ENCODE measurements at regions not wholly inside any gene's neighbourhood (a gene's known extent, or its start where the extent isn't known, plus 50 kb on each side); places are given as distances from the start of the nearest gene placed in this dataset.
"Not testable (repeated sequence)": the region's sequence is repeated elsewhere in the genome, so short reads cannot be mapped to it uniquely, and the experiment has no call there.

DNA sequence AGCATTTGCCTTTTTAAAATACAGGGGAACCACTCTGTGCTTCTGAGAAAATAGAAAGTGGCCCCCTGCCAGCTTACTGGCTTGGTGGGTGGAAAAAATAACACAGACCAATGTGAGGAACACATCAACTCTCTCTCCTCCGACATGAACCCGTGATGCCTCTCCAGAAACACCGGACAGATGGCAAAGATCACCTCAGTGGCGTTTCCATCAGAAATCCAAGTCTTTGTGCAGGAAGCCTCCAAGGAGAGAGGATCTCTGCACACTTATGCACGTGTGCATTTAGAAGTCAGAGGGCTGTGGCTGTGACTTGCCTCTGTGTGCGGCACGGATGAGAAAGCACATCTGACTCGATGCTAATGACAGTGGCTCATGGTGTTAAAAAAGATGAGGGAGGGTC lies 112.3 kb upstream of the KLF12 start:
- WGBS (ENCODE audit: insufficient coverage): 51% methylated on average over 8 of the region's 8 CpGs
- Mint-ChIP-seq H3K36me3 (no peaks in the 10 kb centered on the region), H3K9me3 (peaks cover 0 to 3% of the 10 kb centered on the region in 2 donors), H3K27me3 (ENCODE audit: low read depth in 2 of 2) (no peaks in the 10 kb centered on the region), H3K4me1 (peaks cover 70 to 87% of the 10 kb centered on the region in 2 donors), H3K4me3 (peak overlapping the region; percentile 52), H3K27ac (peak overlapping the region; percentile 95 to 98)
- H3K27me3 ChIP-seq (ENCODE audit: control insufficient read depth, insufficient read depth, low read length): no peaks in the 10 kb centered on the region
- H3K4me1 ChIP-seq (ENCODE audit: control insufficient read depth, insufficient read depth, low read length): peaks cover 34% of the 10 kb centered on the region
- peak; percentile 25 to 43 for DNase-seq
- no peak overlapping the region for H3K4me3 ChIP-seq (ENCODE audit: low read length)
- H3K9me3 ChIP-seq (ENCODE audit: control insufficient read depth, insufficient read depth, low read length): no peaks in the 10 kb centered on the region
- intact Hi-C loops (cut with micrococcal nuclease): no loop called here
- H3K27ac ChIP-seq (ENCODE audit: low read length): peak overlapping the region; percentile 16
- peak; percentile 49 to 63 (median 61) for ATAC-seq
- no peaks in the 10 kb centered on the region for H3K36me3 ChIP-seq (ENCODE audit: control insufficient read depth, insufficient read depth, low read length)
- TF ChIP-seq, protein P1, sequence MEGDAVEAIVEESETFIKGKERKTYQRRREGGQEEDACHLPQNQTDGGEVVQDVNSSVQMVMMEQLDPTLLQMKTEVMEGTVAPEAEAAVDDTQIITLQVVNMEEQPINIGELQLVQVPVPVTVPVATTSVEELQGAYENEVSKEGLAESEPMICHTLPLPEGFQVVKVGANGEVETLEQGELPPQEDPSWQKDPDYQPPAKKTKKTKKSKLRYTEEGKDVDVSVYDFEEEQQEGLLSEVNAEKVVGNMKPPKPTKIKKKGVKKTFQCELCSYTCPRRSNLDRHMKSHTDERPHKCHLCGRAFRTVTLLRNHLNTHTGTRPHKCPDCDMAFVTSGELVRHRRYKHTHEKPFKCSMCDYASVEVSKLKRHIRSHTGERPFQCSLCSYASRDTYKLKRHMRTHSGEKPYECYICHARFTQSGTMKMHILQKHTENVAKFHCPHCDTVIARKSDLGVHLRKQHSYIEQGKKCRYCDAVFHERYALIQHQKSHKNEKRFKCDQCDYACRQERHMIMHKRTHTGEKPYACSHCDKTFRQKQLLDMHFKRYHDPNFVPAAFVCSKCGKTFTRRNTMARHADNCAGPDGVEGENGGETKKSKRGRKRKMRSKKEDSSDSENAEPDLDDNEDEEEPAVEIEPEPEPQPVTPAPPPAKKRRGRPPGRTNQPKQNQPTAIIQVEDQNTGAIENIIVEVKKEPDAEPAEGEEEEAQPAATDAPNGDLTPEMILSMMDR (IDR thresholded peaks at IDR 0.05): no peak

DNA sequence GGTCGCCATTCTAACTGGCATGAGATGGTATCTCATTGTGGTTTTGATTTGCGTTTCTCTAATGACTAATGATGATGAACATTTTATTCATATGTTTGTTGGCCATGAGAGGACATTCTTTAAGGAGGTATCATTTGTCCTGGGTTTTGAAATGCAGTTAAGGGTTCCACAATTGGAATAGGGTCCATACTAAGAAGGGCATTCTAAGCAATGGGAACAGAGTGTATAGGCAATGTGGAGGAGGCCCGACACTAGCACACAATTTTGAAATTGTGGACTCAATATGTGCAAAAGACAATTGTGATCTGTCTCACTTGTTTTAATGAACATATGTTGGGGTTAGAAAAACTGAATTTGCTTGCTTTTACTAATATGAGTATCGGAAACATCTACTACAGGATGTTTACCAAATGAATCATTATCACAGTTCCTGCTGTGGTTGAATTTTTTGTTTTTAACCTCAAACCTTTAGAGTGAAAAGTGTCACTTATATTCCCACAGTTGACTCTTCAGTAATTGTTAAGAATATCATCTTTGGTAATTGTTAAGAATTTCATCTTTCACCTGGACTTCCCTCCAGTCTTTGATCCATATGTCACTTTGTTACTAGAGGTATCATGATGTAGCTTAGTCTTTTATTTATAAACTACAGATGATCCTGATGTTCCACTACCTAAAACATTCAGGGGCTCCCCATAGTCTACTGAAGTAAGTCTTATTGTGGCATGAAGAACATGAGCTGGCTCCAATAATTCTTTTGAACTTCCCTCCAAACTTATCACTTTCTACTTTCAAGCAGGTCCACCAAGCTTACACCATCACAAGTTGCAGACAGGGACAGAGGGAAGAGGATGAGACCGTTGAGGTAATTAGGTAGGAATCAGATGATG lies 109.7 kb upstream of the KLF12 start:
- Histone ChIP-seq H3K27ac (ENCODE audit: low read length) (peak overlapping the region; percentile 87), H3K4me3 (ENCODE audit: low read length) (no peak overlapping the region), H3K9me3 (ENCODE audit: control insufficient read depth, insufficient read depth, low read length) (no peaks in the 10 kb centered on the region), H3K27me3 (ENCODE audit: control insufficient read depth, insufficient read depth, low read length) (no peaks in the 10 kb centered on the region), H3K4me1 (ENCODE audit: control insufficient read depth, insufficient read depth, low read length) (peaks cover 26% of the 10 kb centered on the region), H3K36me3 (ENCODE audit: control insufficient read depth, insufficient read depth, low read length) (no peaks in the 10 kb centered on the region)
- intact Hi-C loops (cut with micrococcal nuclease): loop anchor here (1.0 to 2.0 kb wide), 3 partner anchors 43 to 217 kb away; no protein-coding TSS in a partner anchor
- TF ChIP-seq, protein P1 (IDR thresholded peaks at IDR 0.05): no peak
- 47% methylated on average over 3 of the region's 5 CpGs for WGBS (ENCODE audit: insufficient coverage)
- H3K9me3 Mint-ChIP-seq: peaks cover 0 to 3% of the 10 kb centered on the region in 2 donors
- peaks cover 68% of the 10 kb centered on the region in 2 donors for H3K4me1 Mint-ChIP-seq
- DNase-seq (peak in 1 of 2 donors; percentile 70), ATAC-seq (peak; percentile 76 to 89 (median 84))
- peak overlapping the region; percentile 95 to 98 for H3K27ac Mint-ChIP-seq
- H3K27me3 Mint-ChIP-seq (ENCODE audit: low read depth in 2 of 2): no peaks in the 10 kb centered on the region
- H3K4me3 Mint-ChIP-seq: peak overlapping the region; percentile 91
- H3K36me3 Mint-ChIP-seq: no peaks in the 10 kb centered on the region

- H3K36me3 Mint-ChIP-seq; H3K36me3 ChIP-seq (ENCODE audit: control insufficient read depth, insufficient read depth, low read length); ATAC-seq; H3K27me3 ChIP-seq (ENCODE audit: control insufficient read depth, insufficient read depth, low read length); H3K9me3 ChIP-seq (ENCODE audit: control insufficient read depth, insufficient read depth, low read length); H3K4me3 ChIP-seq (ENCODE audit: low read length); H3K4me3 Mint-ChIP-seq; H3K27ac Mint-ChIP-seq; H3K9me3 Mint-ChIP-seq; H3K27ac ChIP-seq (ENCODE audit: low read length); intact Hi-C loops (cut with micrococcal nuclease); DNase-seq; H3K27me3 Mint-ChIP-seq (ENCODE audit: low read depth in 2 of 2): not testable (repeated sequence)
- WGBS (ENCODE audit: insufficient coverage): 92% methylated on average over 5 of the region's 19 CpGs
- peaks cover 22% of the 10 kb centered on the region for H3K4me1 ChIP-seq (ENCODE audit: control insufficient read depth, insufficient read depth, low read length)
- peaks cover 47% of the 10 kb centered on the region in 2 donors for H3K4me1 Mint-ChIP-seq
Measured at GRCh38 chr13:74241343-74241742, 107.1 kb upstream of the KLF12 start.

DNA sequence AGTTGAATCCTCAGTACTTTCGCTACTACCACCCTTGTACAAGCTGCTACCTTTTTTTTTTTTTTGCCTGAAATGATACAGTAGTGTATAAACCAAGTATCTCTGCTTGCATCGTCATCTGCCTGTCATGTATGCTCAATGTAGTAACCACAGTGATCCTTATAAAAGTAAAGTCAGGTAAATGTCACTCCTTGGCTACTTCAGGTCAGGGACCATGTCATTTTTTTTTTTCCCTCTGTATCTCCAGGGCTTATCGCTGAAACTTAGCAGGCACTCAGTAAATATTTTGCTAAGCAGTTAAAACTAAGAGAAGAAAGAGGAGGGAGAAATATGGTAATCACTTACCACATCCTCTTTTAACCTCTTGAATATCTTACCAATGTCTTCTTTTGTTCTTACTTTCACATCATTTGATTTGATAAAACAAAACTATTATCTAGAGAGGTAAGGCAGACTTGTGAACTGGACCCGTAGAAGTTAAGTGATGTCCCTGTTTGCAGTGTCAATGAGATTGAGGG lies 96.8 kb upstream of the KLF12 start:
- peak; percentile 17 to 53 (median 44) for ATAC-seq
- Histone ChIP-seq H3K27me3 (ENCODE audit: control insufficient read depth, insufficient read depth, low read length) (peaks cover 2% of the 10 kb centered on the region), H3K27ac (ENCODE audit: low read length) (no peak overlapping the region), H3K4me3 (ENCODE audit: low read length) (no peak overlapping the region), H3K4me1 (ENCODE audit: control insufficient read depth, insufficient read depth, low read length) (peaks cover 3% of the 10 kb centered on the region), H3K36me3 (ENCODE audit: control insufficient read depth, insufficient read depth, low read length) (no peaks in the 10 kb centered on the region), H3K9me3 (ENCODE audit: control insufficient read depth, insufficient read depth, low read length) (no peaks in the 10 kb centered on the region)
- DNase-seq: peak in 1 of 2 donors; percentile 57
- Mint-ChIP-seq H3K36me3 (peaks cover 13% of the 10 kb centered on the region), H3K27me3 (ENCODE audit: low read depth in 2 of 2) (no peaks in the 10 kb centered on the region), H3K4me3 (peak overlapping the region; percentile 35), H3K9me3 (peaks cover 3 to 4% of the 10 kb centered on the region in 2 donors), H3K27ac (peak overlapping the region; percentile 1 to 23), H3K4me1 (peaks cover 14 to 21% of the 10 kb centered on the region in 2 donors)
- TF ChIP-seq, protein P1 (IDR thresholded peaks at IDR 0.05): no peak
- 64% methylated on average over 2 of the region's 4 CpGs for WGBS (ENCODE audit: insufficient coverage)
- intact Hi-C loops (cut with micrococcal nuclease): no loop called here
